HG02610 (cell line): ENCODE measurements at regions not wholly inside any gene's neighbourhood (a gene's known extent, or its start where the extent isn't known, plus 50 kb on each side); places are given as distances from the start of the nearest gene placed in this dataset.
"Not testable (repeated sequence)": the region's sequence is repeated elsewhere in the genome, so short reads cannot be mapped to it uniquely, and the experiment has no call there.

Source experiments
- ATAC-seq: cut with Tn5 transposase; IDR thresholded peaks from one replicate; pipeline ENCODE4 v1.9.1; 2021; ENCODE audit warnings: mild to moderate bottlenecking, moderate library complexity; ENCODE audit not compliant: unreplicated experiment

DNA sequence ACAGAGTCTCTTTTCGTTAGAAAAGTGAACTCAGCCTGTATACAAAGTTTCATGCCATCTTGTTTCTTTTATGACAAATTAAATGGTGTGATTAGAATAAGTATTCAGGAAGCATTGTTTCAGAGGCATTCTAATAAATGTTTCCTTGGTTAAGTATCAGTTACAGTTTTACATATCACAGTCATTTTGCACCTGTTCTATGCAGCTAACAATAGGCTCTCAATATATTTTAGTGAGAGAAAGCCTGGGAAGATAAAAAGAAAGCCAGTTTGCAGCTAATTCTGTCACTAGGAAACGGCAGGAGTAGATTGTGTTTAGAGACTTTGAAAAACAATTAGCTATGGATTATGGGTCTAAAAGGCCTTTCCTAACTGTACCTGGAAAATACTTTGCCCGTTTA lies 252.8 kb downstream of the ZIC1 start:
- no peak for ATAC-seq

DNA sequence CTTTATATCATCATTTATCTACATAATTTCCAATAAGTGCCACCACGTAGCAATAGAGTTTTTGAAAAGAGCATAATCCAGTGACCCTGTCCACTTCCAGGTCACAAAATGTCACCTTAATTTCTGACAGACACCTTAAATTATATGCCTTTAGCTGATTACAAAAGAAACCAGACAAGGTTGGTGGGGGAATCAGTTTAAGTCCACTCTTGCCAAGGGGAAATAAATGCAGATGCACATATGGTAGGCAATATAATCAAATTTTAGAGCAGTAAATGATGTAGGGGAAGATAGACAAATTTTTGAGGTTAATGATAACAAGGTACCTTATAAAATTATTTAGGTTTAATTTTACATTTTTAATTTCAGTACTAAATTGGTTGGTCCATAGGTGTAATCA lies 253.5 kb downstream of the ZIC1 start:
- no peak for ATAC-seq

DNA sequence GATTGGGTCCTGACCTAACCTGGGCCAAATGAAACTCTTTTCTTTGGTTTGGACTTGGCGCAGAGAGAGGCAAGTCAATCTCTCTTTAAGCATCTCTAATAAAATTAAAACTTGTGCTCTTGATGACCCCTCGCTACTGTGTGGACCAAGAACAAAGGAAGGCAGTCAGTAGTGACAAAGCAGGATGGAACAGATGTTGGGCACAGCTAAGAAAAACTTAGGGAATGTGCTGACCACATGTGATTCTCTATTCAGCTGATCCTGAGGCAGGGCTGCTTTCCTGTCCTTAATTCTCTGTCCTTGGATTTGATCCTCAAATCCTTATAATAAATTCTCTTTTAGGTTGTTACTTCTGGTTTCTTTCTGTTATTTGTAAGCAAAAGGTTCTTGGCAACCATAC lies 259.9 kb downstream of the ZIC1 start:
- ATAC-seq, result no peak

DNA sequence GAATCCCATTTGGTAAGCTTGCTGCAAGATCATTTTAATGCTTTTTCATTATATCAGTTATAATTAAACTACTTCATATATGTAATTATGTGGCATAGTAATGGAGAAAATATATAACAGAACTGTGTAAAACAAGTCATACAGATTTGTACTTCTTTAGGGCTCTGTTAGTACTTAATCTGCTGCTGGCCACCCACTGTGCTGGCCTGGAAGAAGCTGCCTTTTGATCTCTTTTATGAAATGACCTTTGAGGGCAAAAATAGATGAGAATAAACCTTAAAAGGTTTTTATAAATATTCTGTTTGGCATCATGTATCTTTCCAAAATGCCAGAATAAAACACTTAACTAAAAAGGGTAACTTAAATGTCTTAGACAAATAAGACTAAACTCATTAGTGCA lies 262.9 kb downstream of the ZIC1 start:
- ATAC-seq, result no peak

DNA sequence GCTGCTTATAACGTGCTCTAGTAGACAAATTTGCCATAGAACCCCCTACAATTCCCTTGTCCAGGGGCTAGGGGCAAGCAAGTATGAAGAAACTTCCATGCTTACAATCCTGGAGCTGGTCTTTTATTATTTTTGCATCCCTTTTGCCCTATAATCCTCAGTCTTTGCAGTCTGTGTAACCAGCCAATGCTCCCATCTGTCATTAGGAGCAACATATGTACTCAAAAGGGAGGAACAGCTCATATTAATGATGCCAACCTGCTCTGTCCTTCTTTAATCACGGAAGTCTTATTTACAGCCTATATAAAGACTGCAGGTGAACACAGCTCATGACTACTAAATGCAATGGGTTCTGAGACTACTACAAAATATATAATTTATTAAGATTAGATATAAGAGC lies 263.3 kb downstream of the ZIC1 start:
- ATAC-seq, result no peak

DNA sequence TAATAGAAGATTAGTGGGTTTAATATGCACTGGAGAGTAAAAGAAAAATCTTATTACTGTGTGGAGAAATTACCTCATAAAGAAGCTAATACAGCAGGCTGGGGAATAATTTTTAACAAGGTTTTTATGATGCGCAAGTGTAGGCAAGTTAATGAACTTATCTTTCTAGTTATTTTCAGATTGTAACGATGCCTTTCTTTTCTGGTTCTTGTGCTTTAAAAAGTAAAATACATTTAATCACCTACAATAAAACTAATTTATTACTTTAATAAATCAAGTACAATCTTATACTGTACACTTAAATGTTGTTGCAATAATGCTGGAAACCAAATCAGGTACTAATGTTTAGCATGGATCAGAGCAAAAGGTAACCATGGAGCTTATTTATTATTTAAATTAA lies 266.6 kb downstream of the ZIC1 start:
- no peak for ATAC-seq

DNA sequence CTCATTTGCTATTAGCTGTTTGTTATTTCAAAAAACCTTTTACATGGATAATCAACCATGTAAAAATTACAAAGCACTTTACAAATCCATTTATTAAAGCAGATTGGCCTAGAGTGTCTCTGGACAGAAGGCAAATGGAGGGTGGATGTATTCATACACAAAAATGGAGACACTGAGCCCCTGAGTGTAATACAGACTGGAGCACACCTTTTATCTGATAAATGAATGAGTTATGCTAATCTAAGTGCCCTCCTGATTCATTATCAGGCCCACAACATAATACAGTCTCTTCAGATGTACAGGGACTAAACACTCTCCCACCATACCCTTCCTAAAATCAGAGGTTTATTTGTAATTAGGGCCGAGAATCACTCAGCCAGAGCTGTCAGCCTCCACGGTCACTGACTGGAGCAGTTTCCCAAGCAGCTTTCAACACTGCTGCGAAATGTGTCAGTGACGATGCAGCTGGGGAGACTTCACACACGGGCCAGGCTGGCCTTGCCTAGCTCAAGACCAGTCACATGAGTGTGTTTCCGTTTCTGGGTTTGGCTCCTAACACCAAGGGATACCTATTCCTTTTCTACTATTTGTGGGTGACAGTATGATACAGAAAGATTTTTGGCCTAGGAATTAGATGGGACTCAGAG lies 271.8 kb downstream of the ZIC1 start:
- ATAC-seq, result no peak

DNA sequence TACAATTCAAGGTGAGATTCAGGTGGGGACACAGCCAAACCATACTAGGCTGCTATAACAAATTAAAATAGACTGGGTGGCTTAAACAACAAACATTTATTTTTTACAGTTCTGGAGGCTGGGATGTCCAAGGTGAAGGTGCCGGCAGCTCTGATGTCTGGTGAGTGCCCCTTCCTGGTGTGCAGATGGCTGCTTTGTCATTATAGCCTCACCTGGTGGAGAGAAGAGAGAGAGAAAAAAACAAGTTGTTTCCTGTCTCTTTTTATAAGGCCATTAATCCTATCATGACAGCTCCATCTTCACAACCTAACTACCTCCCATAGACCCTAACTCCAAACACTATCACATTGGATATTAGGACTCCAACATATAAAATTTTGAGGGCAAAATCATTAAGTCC lies 279.7 kb downstream of the ZIC1 start:
- no peak for ATAC-seq

DNA sequence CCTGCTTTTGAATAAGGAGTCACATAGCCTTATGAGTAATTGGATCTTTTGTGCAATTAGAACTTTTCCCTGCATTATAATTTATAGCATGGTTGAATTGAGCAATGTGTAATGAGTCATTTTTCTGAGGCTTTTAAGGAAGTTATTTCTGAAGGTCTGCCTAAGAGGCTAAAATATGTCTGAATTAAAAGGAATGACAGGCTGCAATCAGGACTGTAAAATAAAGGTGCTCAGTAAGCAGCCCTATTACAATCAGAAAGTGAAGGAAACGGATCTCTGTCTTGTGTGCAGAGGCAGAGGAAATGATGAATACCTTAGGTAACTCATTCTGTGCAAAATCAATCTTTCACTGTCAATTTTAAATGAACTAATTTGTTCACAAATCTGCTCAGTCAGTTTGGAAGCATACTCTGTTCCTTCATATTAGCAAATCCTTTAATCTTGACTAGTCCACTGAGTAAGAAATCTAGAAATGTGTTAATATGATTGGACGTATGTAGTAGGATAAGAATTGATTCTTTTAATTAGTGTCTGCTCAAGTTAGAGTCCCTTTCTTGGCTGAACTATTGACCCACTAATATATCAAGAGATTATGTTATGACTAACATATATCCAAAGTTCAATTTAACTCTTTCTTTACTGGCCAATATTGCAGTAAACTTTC lies 290.1 kb downstream of the ZIC1 start:
- no peak for ATAC-seq

DNA sequence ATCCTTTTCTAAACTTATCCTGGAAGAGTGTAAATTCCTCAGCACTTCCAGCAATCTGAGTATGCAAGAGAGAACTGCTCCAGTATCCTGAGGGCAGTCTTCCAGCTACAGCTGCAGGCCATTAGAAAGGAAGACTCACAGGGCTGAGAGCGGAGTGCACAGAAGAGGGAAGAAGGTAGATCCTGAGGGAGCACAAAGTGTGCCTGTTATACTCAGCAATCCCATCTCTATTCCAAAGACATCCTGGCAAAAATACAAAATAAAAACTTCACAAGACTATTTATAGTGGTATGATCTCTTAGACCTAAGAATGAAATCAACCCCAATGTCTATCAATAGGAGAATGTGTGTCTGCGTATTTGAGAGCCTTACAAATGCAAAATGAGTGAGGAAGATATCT lies 292.0 kb downstream of the ZIC1 start:
- ATAC-seq, result no peak

DNA sequence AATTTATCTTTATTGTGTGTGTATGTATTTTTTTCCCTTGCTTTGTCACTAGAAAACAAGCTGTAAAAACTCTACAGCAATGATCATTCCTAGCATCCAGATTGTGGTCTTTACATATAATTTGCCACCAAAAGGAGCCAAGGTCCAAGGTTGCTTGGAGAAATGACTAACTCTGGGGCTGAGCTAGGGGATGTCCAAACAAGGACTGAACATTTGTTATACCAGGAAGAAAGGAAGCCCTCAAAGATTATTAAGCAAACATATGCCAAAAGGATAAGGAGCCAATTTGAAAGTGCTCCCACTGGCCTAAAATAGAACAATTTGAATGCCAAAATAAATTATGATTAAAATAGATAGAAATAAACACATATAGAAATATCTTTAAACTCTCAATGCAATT lies 293.3 kb downstream of the ZIC1 start:
- ATAC-seq, result no peak

DNA sequence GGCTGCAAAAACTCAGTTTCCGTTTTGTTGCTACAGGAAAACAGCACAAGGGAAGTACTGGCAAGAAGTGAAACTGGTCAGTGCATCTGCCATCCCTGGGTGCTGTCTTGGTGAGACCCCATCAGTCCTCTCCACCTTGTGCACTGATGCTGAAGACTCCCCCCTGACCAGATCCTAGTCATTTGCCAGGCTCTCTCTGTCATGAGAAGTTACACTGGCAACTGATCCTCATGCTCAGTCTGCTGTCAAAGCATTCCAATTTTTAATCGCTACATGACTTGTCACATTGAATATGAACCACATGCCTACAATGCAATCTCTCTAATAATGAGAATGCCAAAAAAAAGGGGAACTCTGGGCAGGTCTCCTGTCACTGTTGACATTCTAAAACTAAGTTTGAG lies 296.5 kb downstream of the ZIC1 start:
- no peak for ATAC-seq

DNA sequence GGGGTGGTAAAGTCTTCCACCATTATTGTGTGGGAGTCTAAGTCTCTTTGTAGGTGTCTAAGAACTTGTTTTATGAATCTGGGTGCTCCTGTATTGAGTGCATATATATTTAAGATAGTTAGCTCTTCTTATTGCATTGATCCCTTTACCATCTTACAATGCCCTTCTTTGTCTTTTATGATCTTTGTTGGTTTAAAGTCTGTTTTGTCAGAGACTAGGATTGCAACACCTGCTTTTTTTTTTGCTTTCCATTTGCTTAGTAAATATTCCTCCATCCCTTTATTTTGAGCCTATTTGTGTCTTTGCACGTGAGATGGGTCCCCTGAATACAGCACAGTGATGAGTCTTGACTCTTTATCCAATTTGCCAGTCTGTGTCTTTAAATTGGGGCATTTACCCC lies 301.6 kb downstream of the ZIC1 start:
- not testable (repeated sequence) for ATAC-seq

DNA sequence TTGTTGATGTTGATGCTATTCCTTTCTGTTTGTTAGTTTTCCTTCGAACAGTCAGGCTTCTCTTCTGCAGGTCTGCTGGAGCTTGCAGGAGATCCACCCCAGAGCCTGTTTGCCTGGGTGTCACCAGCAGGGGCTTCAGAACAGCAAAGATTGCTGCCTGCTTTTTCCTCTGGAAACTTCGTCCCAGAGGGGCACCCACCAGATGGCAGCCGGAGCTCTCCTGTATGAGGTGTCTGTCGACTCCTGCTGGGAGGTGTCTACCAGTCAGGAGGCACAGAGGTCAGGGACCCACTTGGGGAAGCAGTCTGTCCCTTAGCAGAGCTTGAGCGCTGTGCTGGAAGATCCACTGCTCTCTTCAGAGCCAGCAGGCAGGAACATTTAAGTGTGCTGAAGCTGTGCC lies 303.2 kb downstream of the ZIC1 start:
- ATAC-seq, result no peak

DNA sequence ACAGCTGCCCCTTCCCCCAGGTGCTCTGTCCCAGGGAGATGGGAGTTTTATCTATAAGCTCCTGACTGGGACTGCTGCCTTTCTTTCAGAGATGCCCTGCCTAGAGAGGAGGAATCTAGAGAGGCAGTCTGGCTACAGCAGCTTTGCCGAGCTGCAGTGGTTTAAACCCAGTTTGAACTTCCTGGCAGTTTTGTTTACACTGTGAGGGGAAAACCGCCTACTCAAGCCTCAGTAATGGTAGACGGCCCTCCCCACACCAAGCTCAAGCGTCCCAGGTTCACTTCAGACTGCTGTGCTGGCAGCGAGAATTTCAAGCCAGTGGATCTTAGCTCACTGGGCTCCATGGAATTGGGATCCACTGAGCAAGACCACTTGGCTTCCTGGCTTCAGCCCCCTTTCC lies 303.6 kb downstream of the ZIC1 start:
- ATAC-seq, result not testable (repeated sequence)

DNA sequence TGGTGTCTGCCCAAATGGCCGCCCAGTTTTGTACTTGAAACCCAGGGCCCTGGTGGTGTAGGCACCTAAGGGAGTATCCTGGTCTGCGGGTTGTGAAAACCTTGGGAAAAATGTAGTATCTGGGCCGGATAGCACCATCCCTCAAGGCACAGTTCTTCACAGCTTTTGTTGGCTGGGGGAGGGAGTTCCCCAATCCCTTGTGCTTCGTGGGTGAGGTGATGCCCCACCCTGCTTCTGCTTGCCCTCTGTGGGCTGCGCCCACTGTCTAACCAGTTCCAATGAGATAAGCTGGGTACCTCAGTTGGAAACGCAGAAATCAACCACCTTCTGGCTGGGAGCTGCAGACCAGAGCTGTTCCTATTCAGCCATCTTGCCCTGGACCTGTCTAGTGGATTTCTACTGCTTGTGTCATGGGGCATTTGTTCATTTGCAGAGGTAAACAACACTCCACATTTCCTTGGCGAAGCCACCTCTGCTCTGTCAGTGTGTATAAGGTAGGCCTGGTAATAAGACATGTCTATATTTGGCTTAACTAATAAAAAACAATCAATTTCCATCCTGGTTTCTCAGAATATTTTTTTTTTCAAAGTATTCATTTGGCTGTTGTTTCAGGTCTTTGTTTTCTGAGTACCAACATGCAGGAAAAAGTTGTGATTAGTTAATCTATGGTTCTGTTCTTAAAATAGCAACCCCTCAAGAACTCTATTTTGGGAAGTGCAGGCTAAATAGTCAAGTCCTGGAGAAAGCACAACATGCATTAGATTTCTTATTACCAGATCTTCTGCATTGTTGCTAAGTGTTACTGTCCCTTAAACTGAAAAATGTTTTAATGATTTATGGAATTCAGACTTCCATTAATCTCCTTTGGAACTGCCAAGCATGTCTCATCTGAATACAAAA lies 304.3 kb downstream of the ZIC1 start:
- no peak for ATAC-seq

DNA sequence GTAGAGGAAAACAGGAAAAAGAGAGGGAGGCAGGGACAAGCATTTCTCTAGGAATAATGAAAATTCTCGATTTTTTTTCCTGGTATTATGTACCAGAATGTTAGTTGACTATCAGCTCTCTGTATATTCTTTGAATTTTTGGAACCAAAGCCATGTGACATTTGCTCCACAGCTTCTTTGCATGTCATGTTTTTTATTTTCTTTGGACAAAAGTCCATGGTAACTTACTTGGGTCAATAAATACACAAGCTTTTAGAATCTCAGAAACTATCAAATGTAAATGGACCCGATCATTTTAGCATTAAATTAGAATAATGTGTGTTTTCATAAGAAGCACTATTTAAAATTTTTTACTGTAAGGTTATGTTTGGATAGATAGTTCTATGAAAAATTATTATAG lies 320.5 kb downstream of the ZIC1 start:
- no peak for ATAC-seq

DNA sequence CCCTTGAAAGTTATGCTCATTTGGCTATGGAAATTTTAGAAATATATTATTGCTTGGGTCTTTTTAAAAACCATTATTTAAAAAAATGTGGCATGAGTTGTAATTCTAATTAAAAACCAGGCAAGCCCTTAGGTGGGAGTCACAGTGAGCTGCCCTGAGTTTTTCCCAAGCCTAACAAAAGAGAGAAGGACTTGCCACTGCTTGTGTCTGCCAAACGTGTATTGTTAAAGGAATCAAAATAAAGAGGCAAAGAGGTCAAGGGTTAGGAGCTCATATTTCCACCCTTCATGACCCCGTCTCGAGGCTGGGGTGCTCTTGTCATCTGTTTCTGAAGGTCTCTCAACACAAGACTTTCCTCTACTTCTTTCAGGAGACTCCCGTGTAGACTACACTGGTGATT lies 321.1 kb downstream of the ZIC1 start:
- ATAC-seq, result no peak

DNA sequence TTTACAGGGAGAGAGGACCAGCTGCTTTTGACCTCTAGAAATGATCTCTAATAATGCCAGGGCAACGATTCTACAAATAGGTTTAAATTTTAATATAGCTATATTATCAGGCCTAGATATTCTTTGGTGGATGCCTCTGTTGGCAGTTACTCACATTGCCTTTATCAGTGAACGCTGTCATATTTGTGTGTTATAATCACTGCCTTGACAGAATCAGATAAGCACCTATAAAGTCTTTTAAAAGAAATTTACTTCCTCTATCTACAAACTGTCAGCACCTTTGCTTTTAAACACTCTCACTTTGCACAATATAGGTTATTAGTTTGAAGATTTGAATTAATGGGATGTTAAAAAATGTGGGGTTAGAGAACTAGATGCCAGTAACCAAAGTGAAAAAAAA lies 324.1 kb downstream of the ZIC1 start:
- ATAC-seq, result no peak

DNA sequence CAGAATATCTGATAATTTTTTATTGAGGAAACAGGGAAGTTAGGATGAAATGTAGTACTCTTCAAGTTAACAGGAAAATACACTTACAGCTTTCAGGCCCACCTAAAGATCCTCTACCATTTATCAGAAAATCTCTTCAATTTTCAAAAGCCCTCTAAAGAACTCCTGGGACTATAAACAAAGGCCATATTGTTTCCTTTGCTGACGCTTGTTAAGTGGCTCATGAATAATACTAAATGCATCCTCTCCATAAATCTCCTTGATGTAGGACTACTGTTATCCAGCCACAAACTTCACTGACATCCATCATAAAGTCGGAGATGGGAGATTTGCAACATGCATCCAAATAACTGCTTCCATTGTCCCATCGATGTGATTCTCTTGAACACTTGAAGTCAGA lies 326.5 kb downstream of the ZIC1 start:
- ATAC-seq, result no peak

DNA sequence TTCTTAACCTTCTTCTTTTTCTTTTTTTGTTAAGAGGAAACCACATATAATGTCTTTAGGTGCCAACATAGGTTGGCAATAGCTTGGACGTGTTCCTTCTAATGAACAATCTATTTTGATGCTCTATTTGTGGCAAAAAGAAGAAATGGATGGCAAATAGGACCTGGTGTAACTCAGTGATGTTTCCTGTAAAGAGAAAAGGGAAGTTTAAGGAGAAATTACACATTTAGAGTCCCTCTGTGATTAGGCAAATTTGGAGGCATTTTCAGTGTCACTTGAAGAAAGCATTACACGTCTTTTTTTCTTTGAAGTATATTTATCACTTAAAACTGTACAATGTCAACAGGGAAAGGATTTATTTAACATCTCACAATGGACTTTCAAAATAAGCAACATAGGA lies 327.1 kb downstream of the ZIC1 start:
- no peak for ATAC-seq

DNA sequence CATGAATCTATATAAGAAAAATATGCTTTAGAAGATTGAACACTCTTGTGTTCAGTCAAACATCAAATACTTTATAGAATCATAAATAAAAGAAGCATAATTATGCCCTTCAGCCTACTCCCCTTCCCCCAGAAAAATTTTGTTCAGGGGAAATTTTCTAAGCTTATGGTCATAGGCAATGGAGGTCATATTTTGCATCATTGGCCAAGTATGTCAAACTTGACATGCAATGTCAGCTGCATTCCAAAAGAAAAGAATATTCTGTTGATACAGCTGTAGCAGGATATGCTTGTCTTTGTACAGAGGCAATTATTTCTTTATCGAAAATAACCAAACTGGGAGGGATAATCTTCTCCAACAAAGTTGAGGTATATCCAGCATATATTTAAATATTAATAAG lies 328.2 kb downstream of the ZIC1 start:
- ATAC-seq, result no peak
